Right ventricle myocardium inferior (tissue), 1 donor: ENCODE measurements at regions not wholly inside any gene's neighbourhood (a gene's known extent, or its start where the extent isn't known, plus 50 kb on each side); places are given as distances from the start of the nearest gene placed in this dataset.

Experiments
- ATAC-seq: fragments of 200-7000 bp; cut with Tn5 transposase; one replicate; pipeline ENCODE4 v1.9.1; 2020; ENCODE audit warnings: mild to moderate bottlenecking, moderate library complexity
- DNase-seq: peaks from one replicate; pipeline ENCODE4 v3.0.0; 2021; ENCODE audit errors: missing footprints
- intact Hi-C: fragments of 100-400 bp; cut with DNase I; formaldehyde crosslinking; loops from one replicate; pipeline ENCODE4 v1.11.0; 2022
- donor health status: DM: no; HTN: yes; CAD: no; lungs with severe emphysema.

- intact Hi-C loops: no loop called here
- no peak for DNase-seq
- no peak for ATAC-seq
Measured at GRCh38 chr5:106894964-106895363, 775.8 kb downstream of the EFNA5 start.

GRCh38 chr5:106882035-106882434 is 788.7 kb downstream of the EFNA5 start:
- intact Hi-C loops: no loop called here
- no peak for ATAC-seq
- no peak for DNase-seq

- intact Hi-C loops: no loop called here
- ATAC-seq (no peak), DNase-seq (no peak)
Measured at GRCh38 chr5:106880656-106881055, 790.1 kb downstream of the EFNA5 start.

GRCh38 chr5:106877881-106878280 is 792.9 kb downstream of the EFNA5 start:
- ATAC-seq (no peak), DNase-seq (no peak)
- intact Hi-C loops: loop anchor here (10.0 kb wide), 1 partner anchor 423 kb away; no protein-coding TSS in a partner anchor

GRCh38 chr5:106876665-106877194 is 794.0 kb downstream of the EFNA5 start:
- ATAC-seq (no peak), DNase-seq (no peak)
- intact Hi-C loops: loop anchor here (10.0 kb wide), 1 partner anchor 422 kb away; no protein-coding TSS in a partner anchor

GRCh38 chr5:106876298-106876622 is 794.5 kb downstream of the EFNA5 start:
- ATAC-seq: no peak
- intact Hi-C loops: loop anchor here (10.0 kb wide), 1 partner anchor 421 kb away; no protein-coding TSS in a partner anchor
- DNase-seq: no peak

- no peak for DNase-seq
- intact Hi-C loops: loop anchor here (10.0 kb wide), 1 partner anchor 421 kb away; no protein-coding TSS in a partner anchor
- peak; percentile 28 for ATAC-seq
Measured at GRCh38 chr5:106875591-106876297, 795.0 kb downstream of the EFNA5 start.

- no peak for ATAC-seq
- no peak for DNase-seq
- intact Hi-C loops: loop anchor here (10.0 kb wide), 1 partner anchor 420 kb away; no protein-coding TSS in a partner anchor
Measured at GRCh38 chr5:106874974-106875373, 795.8 kb downstream of the EFNA5 start.

- intact Hi-C loops: loop anchor here (10.0 kb wide), 1 partner anchor 420 kb away; no protein-coding TSS in a partner anchor
- ATAC-seq (no peak), DNase-seq (no peak)
Measured at GRCh38 chr5:106874531-106874930, 796.2 kb downstream of the EFNA5 start.

- DNase-seq: no peak
- ATAC-seq: no peak
- intact Hi-C loops: loop anchor here (10.0 kb wide), 1 partner anchor 419 kb away; no protein-coding TSS in a partner anchor
Measured at GRCh38 chr5:106873568-106873967, 797.2 kb downstream of the EFNA5 start.

- DNase-seq (no peak), ATAC-seq (no peak)
- intact Hi-C loops: no loop called here
Measured at GRCh38 chr5:106865279-106865678, 805.5 kb downstream of the EFNA5 start.

GRCh38 chr5:106862450-106863193 is 808.1 kb downstream of the EFNA5 start:
- intact Hi-C loops: no loop called here
- DNase-seq (no peak), ATAC-seq (no peak)

GRCh38 chr5:106860398-106861044 is 810.2 kb downstream of the EFNA5 start:
- intact Hi-C loops: no loop called here
- ATAC-seq (no peak), DNase-seq (no peak)

GRCh38 chr5:106858616-106859015 is 812.1 kb downstream of the EFNA5 start:
- no peak for ATAC-seq
- no peak for DNase-seq
- intact Hi-C loops: no loop called here

- ATAC-seq (no peak), DNase-seq (no peak)
- intact Hi-C loops: no loop called here
Measured at GRCh38 chr5:106854922-106855321, 815.8 kb downstream of the EFNA5 start.

GRCh38 chr5:106854105-106854687 is 816.5 kb downstream of the EFNA5 start:
- ATAC-seq: no peak
- intact Hi-C loops: no loop called here
- no peak for DNase-seq

GRCh38 chr5:106853266-106853665 is 817.5 kb downstream of the EFNA5 start:
- intact Hi-C loops: no loop called here
- DNase-seq: no peak
- ATAC-seq: no peak

GRCh38 chr5:106849266-106849665 is 821.5 kb downstream of the EFNA5 start:
- intact Hi-C loops: no loop called here
- DNase-seq (no peak), ATAC-seq (no peak)

- DNase-seq (no peak), ATAC-seq (no peak)
- intact Hi-C loops: no loop called here
Measured at GRCh38 chr5:106843812-106844416, 826.8 kb downstream of the EFNA5 start.
